ENCODE measurements at regions not wholly inside any gene's neighbourhood (a gene's known extent, or its start where the extent isn't known, plus 50 kb on each side); places are given as distances from the start of the nearest gene placed in this dataset.

DNA sequence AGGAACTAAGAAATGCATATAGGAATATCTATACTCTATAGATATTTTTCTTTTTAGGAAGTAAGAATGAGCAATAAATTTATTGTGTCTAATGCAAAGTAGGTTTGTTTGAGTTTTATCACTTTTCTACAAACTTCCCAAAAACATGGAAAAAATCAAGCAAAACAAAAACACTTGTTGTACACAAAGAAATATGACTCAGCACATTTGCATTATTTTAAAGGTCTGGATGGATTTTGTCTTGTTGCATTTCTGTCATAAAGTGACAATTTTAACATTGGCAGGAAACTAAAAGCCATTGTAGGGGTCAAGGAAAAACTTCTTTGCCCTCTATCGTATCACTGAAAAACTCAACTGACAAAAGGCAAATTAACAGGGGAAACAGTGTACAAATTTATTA is 267.2 kb downstream of the PYDC2 start:
- TF ChIP-seq SUZ12 (IDR thresholded peaks at IDR 0.05; ENCODE audit: extremely low read depth, insufficient read depth, insufficient read length) = no peak
- TF ChIP-seq YY1 (IDR thresholded peaks at IDR 0.05; ENCODE audit: insufficient read depth, insufficient read length) = no peak
- no peak for TF ChIP-seq ZNF274 (IDR thresholded peaks at IDR 0.05; ENCODE audit: low read depth, low read length)

Data from NT2/D1 (cell line).